Type B pancreatic cell (in vitro differentiated cells): ENCODE measurements at regions not wholly inside any gene's neighbourhood (a gene's known extent, or its start where the extent isn't known, plus 50 kb on each side); places are given as distances from the start of the nearest gene placed in this dataset.

ENCODE experiments used
- DNase-seq: peaks from one replicate; pipeline ENCODE4 v3.0.0; 2021; ENCODE audit warnings: mixed read lengths; ENCODE audit not compliant: unreplicated experiment; ENCODE audit errors: extremely low spot score
- H3K27ac Mint-ChIP-seq: 2 replicates; pipeline ENCODE4 v1.8.0; 2021; ENCODE audit warnings: mild to moderate bottlenecking, mixed read lengths
- H3K27me3 Mint-ChIP-seq: 2 replicates; pipeline ENCODE4 v1.8.0; 2021; ENCODE audit warnings: mixed read lengths
- H3K36me3 Mint-ChIP-seq: 2 replicates; pipeline ENCODE4 v1.8.0; 2021; ENCODE audit warnings: mixed read lengths
- H3K4me1 Mint-ChIP-seq: one replicate; pipeline ENCODE4 v1.8.0; 2021; ENCODE audit warnings: mixed read lengths; ENCODE audit not compliant: unreplicated experiment
- H3K4me3 Mint-ChIP-seq: 2 replicates; pipeline ENCODE4 v1.8.0; 2021; ENCODE audit warnings: mild to moderate bottlenecking, mixed read lengths
- H3K9me3 Mint-ChIP-seq: 2 replicates; pipeline ENCODE4 v1.8.0; 2021; ENCODE audit warnings: mixed read lengths
- TF ChIP-seq, protein P1 (sequence below): fragments of 200-600 bp; sonication (generic); conservative IDR thresholded peaks from 2 replicates; pipeline ENCODE4 v1.5.0; 2021; ENCODE audit warnings: antibody characterized with exemption, mild to moderate bottlenecking

DNA sequence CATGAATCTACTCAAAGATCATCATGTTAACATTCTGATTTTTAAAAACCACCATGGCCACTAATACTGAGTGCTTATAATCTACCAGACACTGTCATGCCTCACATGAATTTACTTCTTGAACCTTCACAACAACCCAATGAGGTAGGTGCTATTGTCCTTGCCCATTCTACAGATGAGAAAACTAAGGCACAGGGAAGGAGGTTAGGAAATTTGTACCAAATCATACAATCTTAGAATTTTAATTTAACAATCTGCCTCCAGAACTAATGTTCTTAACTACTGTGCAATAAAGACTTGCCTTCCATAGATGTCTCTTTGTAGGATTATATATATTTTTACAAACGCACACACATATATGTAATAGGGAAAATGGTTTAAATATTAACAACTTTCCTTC is 269.5 kb downstream of the ALDH8A1 start:
- Mint-ChIP-seq H3K9me3 (no peaks in the 10 kb centered on the region), H3K4me3 (no peak overlapping the region), H3K36me3 (no peaks in the 10 kb centered on the region), H3K4me1 (peaks cover 11% of the 10 kb centered on the region), H3K27me3 (peaks cover 4% of the 10 kb centered on the region), H3K27ac (no peak overlapping the region)
- DNase-seq: no peak
- TF ChIP-seq, protein P1, sequence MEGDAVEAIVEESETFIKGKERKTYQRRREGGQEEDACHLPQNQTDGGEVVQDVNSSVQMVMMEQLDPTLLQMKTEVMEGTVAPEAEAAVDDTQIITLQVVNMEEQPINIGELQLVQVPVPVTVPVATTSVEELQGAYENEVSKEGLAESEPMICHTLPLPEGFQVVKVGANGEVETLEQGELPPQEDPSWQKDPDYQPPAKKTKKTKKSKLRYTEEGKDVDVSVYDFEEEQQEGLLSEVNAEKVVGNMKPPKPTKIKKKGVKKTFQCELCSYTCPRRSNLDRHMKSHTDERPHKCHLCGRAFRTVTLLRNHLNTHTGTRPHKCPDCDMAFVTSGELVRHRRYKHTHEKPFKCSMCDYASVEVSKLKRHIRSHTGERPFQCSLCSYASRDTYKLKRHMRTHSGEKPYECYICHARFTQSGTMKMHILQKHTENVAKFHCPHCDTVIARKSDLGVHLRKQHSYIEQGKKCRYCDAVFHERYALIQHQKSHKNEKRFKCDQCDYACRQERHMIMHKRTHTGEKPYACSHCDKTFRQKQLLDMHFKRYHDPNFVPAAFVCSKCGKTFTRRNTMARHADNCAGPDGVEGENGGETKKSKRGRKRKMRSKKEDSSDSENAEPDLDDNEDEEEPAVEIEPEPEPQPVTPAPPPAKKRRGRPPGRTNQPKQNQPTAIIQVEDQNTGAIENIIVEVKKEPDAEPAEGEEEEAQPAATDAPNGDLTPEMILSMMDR: no peak

DNA sequence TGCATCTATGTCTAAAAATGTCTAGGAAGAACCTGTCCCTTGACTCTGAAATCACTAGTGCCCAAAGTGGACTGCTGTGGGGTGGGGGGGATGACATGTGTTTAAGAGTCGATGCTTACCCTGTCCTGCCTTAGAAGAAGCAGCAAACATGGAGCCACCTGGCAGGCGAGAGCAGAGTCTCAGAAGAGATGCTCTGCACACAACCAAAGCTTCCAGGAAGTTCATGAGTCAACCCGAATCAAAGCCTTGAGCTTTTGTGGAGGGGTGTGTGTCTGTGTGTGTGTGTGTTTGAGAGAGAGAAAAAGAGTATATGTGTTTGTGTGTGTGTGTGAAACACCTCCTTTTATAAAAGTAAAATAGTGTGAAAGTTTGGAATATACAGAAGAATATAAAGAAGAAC is 269.9 kb downstream of the ALDH8A1 start:
- no peak for DNase-seq
- Mint-ChIP-seq H3K4me1 (peaks cover 11% of the 10 kb centered on the region), H3K9me3 (no peaks in the 10 kb centered on the region), H3K27me3 (peaks cover 4% of the 10 kb centered on the region), H3K27ac (no peak overlapping the region), H3K36me3 (no peaks in the 10 kb centered on the region), H3K4me3 (no peak overlapping the region)
- TF ChIP-seq, protein P1: no peak

DNA sequence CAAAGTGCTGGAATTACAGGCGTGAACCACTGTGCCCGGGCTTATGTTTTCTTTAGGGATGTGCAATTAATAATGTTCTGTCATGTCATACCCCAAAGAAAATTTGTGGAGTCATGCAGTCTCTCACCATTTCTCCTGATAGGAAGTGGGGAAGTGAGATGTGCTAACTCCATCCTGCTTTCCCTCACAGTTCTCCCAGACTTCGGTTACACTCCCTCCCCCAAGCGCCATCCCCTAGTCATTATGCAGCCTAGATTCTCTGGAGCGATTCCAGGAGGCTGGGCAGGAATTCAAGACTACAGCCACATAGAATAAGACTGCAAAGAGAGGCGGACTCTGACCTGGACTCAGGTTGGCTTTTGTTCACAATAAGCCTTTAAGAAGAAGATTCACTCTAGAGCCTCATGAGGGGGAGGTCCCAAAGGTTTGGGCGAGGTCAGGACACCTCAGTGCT is 271.4 kb downstream of the ALDH8A1 start:
- peaks cover 14% of the 10 kb centered on the region for H3K4me1 Mint-ChIP-seq
- peaks cover 4% of the 10 kb centered on the region for H3K27me3 Mint-ChIP-seq
- no peak overlapping the region for H3K4me3 Mint-ChIP-seq
- DNase-seq: no peak
- H3K27ac Mint-ChIP-seq: peak overlapping the region; percentile 3
- no peaks in the 10 kb centered on the region for H3K9me3 Mint-ChIP-seq
- TF ChIP-seq, protein P1: no peak
- H3K36me3 Mint-ChIP-seq: no peaks in the 10 kb centered on the region

DNA sequence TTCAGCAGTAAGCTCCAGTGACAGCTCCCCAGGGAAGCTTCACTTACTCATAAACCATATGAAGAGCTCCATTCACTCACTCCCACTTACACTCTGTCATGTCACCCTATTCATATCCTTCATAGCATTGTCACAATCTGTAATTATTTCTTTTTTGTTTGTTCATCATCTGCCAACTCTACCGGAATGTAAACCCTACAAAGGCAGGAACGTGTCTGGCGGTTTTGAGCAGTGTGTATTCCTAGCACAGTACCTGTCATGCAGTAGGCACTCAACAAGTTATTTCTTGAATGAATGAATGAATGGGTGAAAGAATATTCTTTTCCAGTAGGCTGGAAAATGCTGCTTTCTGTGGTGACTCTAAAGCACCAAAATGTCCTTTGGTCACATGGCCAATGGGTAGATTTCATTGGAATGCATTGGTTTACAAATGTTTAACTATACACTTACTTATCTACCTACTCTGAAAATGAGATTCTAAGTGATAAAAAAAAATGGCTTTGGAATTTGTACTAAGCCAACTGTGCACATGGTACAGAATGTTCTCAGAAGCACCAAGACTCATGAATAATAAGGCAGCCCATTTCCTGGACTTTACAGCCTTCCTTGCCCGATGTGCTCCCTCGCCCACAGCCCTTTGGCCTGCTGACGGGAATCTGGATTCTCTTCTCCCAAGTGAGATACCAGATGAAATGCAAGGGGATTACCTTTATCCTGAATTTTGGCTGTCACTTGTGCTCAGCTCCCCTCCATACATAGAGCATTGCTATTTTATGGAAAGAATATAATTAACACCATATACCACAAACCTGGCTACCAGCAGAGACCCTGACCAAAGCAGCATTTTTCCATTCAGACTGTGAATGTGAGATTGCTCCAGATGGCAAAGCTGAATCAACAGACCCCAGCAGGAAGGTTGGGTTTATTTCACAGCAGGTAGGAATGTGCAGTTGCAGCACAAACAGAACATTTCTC is 273.3 kb downstream of the ALDH8A1 start:
- Mint-ChIP-seq H3K4me3 (no peak overlapping the region), H3K9me3 (no peaks in the 10 kb centered on the region), H3K27me3 (peaks cover 4% of the 10 kb centered on the region), H3K36me3 (no peaks in the 10 kb centered on the region), H3K27ac (no peak overlapping the region), H3K4me1 (peaks cover 19% of the 10 kb centered on the region)
- TF ChIP-seq, protein P1: no peak
- no peak for DNase-seq

DNA sequence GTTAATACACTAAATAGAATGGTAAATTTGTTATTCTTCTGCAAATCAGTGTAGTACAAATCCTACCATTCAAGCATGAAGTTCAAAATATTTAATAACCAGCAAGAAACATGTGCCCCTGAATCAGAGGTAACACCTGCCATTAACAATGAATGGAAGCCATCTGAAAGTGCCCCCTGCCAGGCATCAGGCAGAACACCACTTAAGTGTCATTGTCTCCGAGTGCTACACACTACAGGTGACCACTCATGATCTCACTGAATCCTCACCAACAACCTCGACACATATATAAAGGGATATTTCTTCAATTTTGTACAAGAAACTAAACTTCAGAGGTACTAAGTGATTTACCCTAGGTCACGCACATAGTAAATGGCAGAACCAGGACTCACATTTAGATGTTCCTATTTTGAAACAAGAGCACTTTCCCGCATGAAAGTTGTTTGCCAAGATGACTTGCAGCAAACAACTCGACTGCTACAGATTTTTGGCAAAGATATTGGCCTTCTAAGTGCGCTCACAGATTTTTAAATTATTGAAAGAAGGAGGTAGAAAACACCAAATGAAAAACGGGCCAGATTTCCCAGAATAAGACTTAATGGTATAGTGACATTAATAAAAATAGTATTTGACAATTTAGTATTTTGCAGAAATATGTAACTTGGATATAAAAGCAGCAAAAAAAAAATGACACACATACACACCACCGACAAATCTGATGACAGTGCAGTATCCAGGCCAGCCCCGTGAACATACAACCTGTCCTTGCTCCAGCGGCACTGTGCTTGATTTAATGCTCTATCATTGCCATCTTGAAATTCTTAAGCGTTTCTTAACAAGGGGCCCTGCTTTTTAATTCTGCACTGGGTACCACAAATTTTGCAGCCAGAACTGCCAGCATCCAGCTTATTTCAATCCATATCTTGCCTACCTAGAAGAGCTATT is 274.5 kb downstream of the ALDH8A1 start:
- Mint-ChIP-seq H3K4me1 (peaks cover 19% of the 10 kb centered on the region), H3K9me3 (no peaks in the 10 kb centered on the region), H3K36me3 (no peaks in the 10 kb centered on the region), H3K4me3 (no peak overlapping the region), H3K27ac (no peak overlapping the region), H3K27me3 (peaks cover 4% of the 10 kb centered on the region)
- TF ChIP-seq, protein P1: no peak
- no peak for DNase-seq
